Liver (tissue), 8 donors: ENCODE measurements at regions not wholly inside any gene's neighbourhood (a gene's known extent, or its start where the extent isn't known, plus 50 kb on each side); places are given as distances from the start of the nearest gene placed in this dataset.

Source experiments
- DNase-seq: peaks from one replicate; pipeline ENCODE4 v3.0.0-alpha.2; 2017; ENCODE audit warnings: low spot score
- H3K27ac ChIP-seq, 2 donors: one replicate each; pipeline ENCODE4 v1.7.0; 2013; ENCODE audit warnings: inconsistent platforms in 2 of 2, low read length in 2 of 2, control low read depth in 1 of 2, low read depth in 1 of 2, mild to moderate bottlenecking in 1 of 2
- H3K27me3 ChIP-seq, 4 donors: one replicate each; pipeline versions ENCODE4 v1.6.1 to v1.7.0; 2013; ENCODE audit warnings: low read length in 3 of 4, inconsistent platforms in 1 of 4, mild to moderate bottlenecking in 1 of 4, moderate library complexity in 1 of 4; ENCODE audit not compliant: control insufficient read depth in 4 of 4, insufficient read depth in 4 of 4
- H3K36me3 ChIP-seq, 4 donors: one replicate each; pipeline versions ENCODE4 v1.6.1 to v1.7.0; 2013; ENCODE audit warnings: low read length in 3 of 4, mild to moderate bottlenecking in 3 of 4, low read depth in 1 of 4, moderate library complexity in 1 of 4; ENCODE audit not compliant: control insufficient read depth in 4 of 4, insufficient read depth in 3 of 4
- H3K4me1 ChIP-seq, 4 donors: one replicate each; pipeline versions ENCODE4 v1.6.1 to v1.7.0; 2013; ENCODE audit warnings: low read length in 3 of 4, mild to moderate bottlenecking in 3 of 4, moderate library complexity in 1 of 4; ENCODE audit not compliant: control insufficient read depth in 4 of 4, insufficient read depth in 4 of 4
- H3K4me3 ChIP-seq, 3 donors: one replicate each; pipeline versions ENCODE4 v1.6.1 to v1.7.0; 2013; ENCODE audit warnings: low read length in 3 of 3, control low read depth in 1 of 3, low read depth in 1 of 3, mild to moderate bottlenecking in 1 of 3
- H3K9ac ChIP-seq, 2 donors: one replicate each; pipeline ENCODE4 v1.7.0; 2013; ENCODE audit warnings: low read length in 2 of 2, mild to moderate bottlenecking in 2 of 2, moderate library complexity in 2 of 2, control low read depth in 1 of 2, low read depth in 1 of 2
- H3K9me3 ChIP-seq, 4 donors: one replicate each; pipeline versions ENCODE4 v1.6.1 to v1.7.0; 2013; ENCODE audit warnings: low read length in 3 of 4; ENCODE audit not compliant: control insufficient read depth in 4 of 4
- EGR1 ChIP-seq, 2 donors: IDR thresholded peaks; 2 replicates each; pipeline ENCODE4 v1.6.1; 2016 to 2018; ENCODE audit warnings: antibody characterized with exemption in 2 of 2, low read depth in 2 of 2
- FOXA1 ChIP-seq: IDR thresholded peaks from 2 replicates; pipeline ENCODE4 v1.6.1; 2016; ENCODE audit warnings: antibody characterized with exemption
- FOXA2 ChIP-seq: IDR thresholded peaks from 2 replicates; pipeline ENCODE4 v1.6.1; 2016; ENCODE audit warnings: antibody characterized with exemption
- GABPA ChIP-seq, 2 donors: IDR thresholded peaks in 1 of 2; conservative IDR thresholded peaks in 1 of 2; 2 replicates each; pipeline ENCODE4 v1.6.1; 2016; ENCODE audit warnings: antibody characterized with exemption in 2 of 2, mild to moderate bottlenecking in 1 of 2, moderate library complexity in 1 of 2
- HNF4A ChIP-seq, 2 donors: conservative IDR thresholded peaks; 2 replicates each; pipeline ENCODE4 v1.6.1; 2016; ENCODE audit warnings: antibody characterized with exemption in 2 of 2, mild to moderate bottlenecking in 2 of 2
- HNF4G ChIP-seq: IDR thresholded peaks from 2 replicates; pipeline ENCODE4 v1.6.1; 2016; ENCODE audit warnings: antibody characterized with exemption
- JUND ChIP-seq, 2 donors: IDR thresholded peaks; 2 replicates each; pipeline ENCODE4 v1.6.1; 2016; ENCODE audit warnings: antibody characterized with exemption in 2 of 2
- NR2F2 ChIP-seq: IDR thresholded peaks from 2 replicates; pipeline ENCODE4 v1.6.1; 2016; ENCODE audit warnings: antibody characterized with exemption
- RAD21 ChIP-seq, 2 donors: IDR thresholded peaks; 2 replicates each; pipeline ENCODE4 v1.6.1; 2016; ENCODE audit warnings: antibody characterized with exemption in 2 of 2, mild to moderate bottlenecking in 2 of 2
- RXRA ChIP-seq, 2 donors: IDR thresholded peaks; 2 replicates each; pipeline ENCODE4 v1.6.1; 2017 to 2018; ENCODE audit warnings: antibody characterized with exemption in 2 of 2, mild to moderate bottlenecking in 1 of 2
- SP1 ChIP-seq: IDR thresholded peaks from 2 replicates; pipeline ENCODE4 v1.6.1; 2018; ENCODE audit warnings: antibody characterized with exemption, mild to moderate bottlenecking
- TAF1 ChIP-seq: conservative IDR thresholded peaks from 2 replicates; pipeline ENCODE4 v1.6.1; 2016; ENCODE audit warnings: antibody characterized with exemption, mild to moderate bottlenecking
- YY1 ChIP-seq: IDR thresholded peaks from 2 replicates; pipeline ENCODE4 v1.6.1; 2016; ENCODE audit warnings: antibody characterized with exemption, mild to moderate bottlenecking
- WGBS: extraction: QIAGEN DNeasy Blood & Tissue Kit; methylation state at CpG from one replicate; pipeline ENCODE4 v1.1.7; 2013; 5-methylcytosine and 5-hydroxymethylcytosine counted together
- TF ChIP-seq, protein P1 (sequence below): IDR thresholded peaks from 2 replicates; pipeline ENCODE4 v1.6.1; 2016; ENCODE audit warnings: antibody characterized with exemption
- TF ChIP-seq, protein P2 (sequence below): fragments of 150-350 bp; IDR thresholded peaks from 2 replicates; pipeline ENCODE4 v1.5.1; 2017; ENCODE audit warnings: improper control_type of control experiment, low read depth, low read length; ENCODE audit not compliant: missing input control
- TF ChIP-seq, protein P3 (sequence below): IDR thresholded peaks from 2 replicates; pipeline ENCODE4 v1.6.1; 2016; ENCODE audit warnings: antibody characterized with exemption
- TF ChIP-seq, protein P4 (sequence below): IDR thresholded peaks from 2 replicates; pipeline ENCODE4 v1.6.1; 2016; ENCODE audit warnings: antibody characterized with exemption
- TF ChIP-seq, protein P5 (sequence below): IDR thresholded peaks from 2 replicates; pipeline ENCODE4 v1.6.1; 2016; ENCODE audit warnings: antibody characterized with exemption, mild to moderate bottlenecking
- donor health status: healthy.
- donor health status: healthy.
- donor health status: healthy.
- donor health status: healthy.
- donor health status: healthy.

DNA sequence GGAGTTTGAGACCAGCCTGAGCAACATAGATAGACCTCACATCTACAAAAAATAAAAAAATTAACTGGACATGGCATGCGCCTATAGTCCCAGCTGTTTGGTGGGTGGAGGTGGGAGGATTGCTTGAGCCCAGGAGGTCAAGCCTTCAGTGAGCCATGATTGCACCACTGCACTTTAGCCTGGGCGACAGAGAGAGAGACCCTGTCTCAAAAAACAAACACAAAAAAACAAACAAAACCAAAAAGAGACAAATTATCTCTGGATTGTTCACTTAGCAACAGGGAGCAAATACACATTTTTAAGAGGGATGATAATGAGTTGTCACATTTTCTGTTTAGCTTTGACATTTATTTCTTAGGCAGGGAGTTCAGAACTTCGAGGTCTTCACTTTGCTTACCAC is 155.4 kb downstream of the CEP135 start:
- Histone ChIP-seq H3K27ac (no peak overlapping the region), H3K4me3 (no peak overlapping the region), H3K4me1 (no peaks in the 10 kb centered on the region), H3K36me3 (no peaks in the 10 kb centered on the region), H3K9ac (no peak overlapping the region), H3K27me3 (no peaks in the 10 kb centered on the region), H3K9me3 (peaks cover 0 to 2% (median 0%) of the 10 kb centered on the region in 4 donors)
- 70% methylated on average over 3 of the region's 3 CpGs for WGBS
- no peak for DNase-seq
- TF ChIP-seq GABPA (IDR thresholded peaks at IDR 0.05 in 1 of 2, conservative IDR thresholded peaks at IDR 0.05 in 1 of 2) (no peak), HNF4A (conservative IDR thresholded peaks at IDR 0.05) (no peak), NR2F2 (no peak), RXRA (IDR thresholded peaks at IDR 0.05) (no peak), SP1 (no peak), EGR1 (IDR thresholded peaks at IDR 0.05; ENCODE audit: low read depth in 2 of 2) (no peak), FOXA2 (no peak), TAF1 (no peak), JUND (IDR thresholded peaks at IDR 0.05) (no peak), RAD21 (IDR thresholded peaks at IDR 0.05) (no peak), YY1 (no peak), HNF4G (no peak), FOXA1 (no peak)
- TF ChIP-seq, protein P1, sequence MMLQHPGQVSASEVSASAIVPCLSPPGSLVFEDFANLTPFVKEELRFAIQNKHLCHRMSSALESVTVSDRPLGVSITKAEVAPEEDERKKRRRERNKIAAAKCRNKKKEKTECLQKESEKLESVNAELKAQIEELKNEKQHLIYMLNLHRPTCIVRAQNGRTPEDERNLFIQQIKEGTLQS = no peak
- TF ChIP-seq, protein P2, sequence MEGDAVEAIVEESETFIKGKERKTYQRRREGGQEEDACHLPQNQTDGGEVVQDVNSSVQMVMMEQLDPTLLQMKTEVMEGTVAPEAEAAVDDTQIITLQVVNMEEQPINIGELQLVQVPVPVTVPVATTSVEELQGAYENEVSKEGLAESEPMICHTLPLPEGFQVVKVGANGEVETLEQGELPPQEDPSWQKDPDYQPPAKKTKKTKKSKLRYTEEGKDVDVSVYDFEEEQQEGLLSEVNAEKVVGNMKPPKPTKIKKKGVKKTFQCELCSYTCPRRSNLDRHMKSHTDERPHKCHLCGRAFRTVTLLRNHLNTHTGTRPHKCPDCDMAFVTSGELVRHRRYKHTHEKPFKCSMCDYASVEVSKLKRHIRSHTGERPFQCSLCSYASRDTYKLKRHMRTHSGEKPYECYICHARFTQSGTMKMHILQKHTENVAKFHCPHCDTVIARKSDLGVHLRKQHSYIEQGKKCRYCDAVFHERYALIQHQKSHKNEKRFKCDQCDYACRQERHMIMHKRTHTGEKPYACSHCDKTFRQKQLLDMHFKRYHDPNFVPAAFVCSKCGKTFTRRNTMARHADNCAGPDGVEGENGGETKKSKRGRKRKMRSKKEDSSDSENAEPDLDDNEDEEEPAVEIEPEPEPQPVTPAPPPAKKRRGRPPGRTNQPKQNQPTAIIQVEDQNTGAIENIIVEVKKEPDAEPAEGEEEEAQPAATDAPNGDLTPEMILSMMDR = no peak
- TF ChIP-seq, protein P3, sequence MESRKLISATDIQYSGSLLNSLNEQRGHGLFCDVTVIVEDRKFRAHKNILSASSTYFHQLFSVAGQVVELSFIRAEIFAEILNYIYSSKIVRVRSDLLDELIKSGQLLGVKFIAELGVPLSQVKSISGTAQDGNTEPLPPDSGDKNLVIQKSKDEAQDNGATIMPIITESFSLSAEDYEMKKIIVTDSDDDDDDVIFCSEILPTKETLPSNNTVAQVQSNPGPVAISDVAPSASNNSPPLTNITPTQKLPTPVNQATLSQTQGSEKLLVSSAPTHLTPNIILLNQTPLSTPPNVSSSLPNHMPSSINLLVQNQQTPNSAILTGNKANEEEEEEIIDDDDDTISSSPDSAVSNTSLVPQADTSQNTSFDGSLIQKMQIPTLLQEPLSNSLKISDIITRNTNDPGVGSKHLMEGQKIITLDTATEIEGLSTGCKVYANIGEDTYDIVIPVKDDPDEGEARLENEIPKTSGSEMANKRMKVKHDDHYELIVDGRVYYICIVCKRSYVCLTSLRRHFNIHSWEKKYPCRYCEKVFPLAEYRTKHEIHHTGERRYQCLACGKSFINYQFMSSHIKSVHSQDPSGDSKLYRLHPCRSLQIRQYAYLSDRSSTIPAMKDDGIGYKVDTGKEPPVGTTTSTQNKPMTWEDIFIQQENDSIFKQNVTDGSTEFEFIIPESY = no peak
- TF ChIP-seq, protein P4, sequence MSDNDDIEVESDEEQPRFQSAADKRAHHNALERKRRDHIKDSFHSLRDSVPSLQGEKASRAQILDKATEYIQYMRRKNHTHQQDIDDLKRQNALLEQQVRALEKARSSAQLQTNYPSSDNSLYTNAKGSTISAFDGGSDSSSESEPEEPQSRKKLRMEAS = no peak
- TF ChIP-seq, protein P5, sequence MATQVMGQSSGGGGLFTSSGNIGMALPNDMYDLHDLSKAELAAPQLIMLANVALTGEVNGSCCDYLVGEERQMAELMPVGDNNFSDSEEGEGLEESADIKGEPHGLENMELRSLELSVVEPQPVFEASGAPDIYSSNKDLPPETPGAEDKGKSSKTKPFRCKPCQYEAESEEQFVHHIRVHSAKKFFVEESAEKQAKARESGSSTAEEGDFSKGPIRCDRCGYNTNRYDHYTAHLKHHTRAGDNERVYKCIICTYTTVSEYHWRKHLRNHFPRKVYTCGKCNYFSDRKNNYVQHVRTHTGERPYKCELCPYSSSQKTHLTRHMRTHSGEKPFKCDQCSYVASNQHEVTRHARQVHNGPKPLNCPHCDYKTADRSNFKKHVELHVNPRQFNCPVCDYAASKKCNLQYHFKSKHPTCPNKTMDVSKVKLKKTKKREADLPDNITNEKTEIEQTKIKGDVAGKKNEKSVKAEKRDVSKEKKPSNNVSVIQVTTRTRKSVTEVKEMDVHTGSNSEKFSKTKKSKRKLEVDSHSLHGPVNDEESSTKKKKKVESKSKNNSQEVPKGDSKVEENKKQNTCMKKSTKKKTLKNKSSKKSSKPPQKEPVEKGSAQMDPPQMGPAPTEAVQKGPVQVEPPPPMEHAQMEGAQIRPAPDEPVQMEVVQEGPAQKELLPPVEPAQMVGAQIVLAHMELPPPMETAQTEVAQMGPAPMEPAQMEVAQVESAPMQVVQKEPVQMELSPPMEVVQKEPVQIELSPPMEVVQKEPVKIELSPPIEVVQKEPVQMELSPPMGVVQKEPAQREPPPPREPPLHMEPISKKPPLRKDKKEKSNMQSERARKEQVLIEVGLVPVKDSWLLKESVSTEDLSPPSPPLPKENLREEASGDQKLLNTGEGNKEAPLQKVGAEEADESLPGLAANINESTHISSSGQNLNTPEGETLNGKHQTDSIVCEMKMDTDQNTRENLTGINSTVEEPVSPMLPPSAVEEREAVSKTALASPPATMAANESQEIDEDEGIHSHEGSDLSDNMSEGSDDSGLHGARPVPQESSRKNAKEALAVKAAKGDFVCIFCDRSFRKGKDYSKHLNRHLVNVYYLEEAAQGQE = no peak
